ENCODE measurements at regions not wholly inside any gene's neighbourhood (a gene's known extent, or its start where the extent isn't known, plus 50 kb on each side); places are given as distances from the start of the nearest gene placed in this dataset.

DNA sequence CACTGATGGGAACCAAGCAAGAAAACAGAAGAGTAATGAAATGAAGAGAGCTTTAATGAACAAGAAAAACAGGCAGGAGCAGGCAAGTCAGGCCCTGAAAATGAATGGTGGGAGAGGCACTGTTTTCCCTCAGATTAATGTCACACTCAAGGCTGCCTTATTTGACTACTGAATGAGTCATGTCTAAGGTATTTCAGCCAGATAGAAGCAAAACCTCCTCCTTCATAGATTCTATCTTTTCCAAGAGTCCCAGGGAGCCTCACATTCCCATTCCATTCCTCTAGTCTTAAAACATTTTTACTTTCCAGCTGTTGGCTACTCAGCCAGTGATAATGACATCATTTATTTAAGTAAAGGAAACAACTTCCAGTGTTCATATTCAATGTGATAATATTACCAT is 228.4 kb upstream of the NRIP1 start:
- Histone ChIP-seq H3K9ac (ENCODE audit: low read depth, low read length) (no peak overlapping the region), H3K27me3 (ENCODE audit: control insufficient read depth, insufficient read depth, low read length) (no peaks in the 10 kb centered on the region), H3K4me3 (ENCODE audit: insufficient read depth, low read depth, low read length) (no peak overlapping the region), H2BK15ac (ENCODE audit: low read depth, low read length) (no peak overlapping the region), H3K14ac (replicated peaks; ENCODE audit: low read depth, low read length) (no peak overlapping the region), H2AFZ (replicated peaks; ENCODE audit: low read length, poor library complexity) (no peak overlapping the region), H3K56ac (ENCODE audit: extremely low read depth, insufficient read depth, low read length) (no peak overlapping the region), H3K79me1 (ENCODE audit: low read depth in 1 of 2, low read length in 2 of 2) (no peaks in the 10 kb centered on the region), H3K4me2 (ENCODE audit: low read depth, low read length) (no peak overlapping the region), H3K9me1 (ENCODE audit: insufficient read depth, low read length) (no peaks in the 10 kb centered on the region), H2BK20ac (ENCODE audit: low read depth, low read length) (no peak overlapping the region), H3K23ac (ENCODE audit: low read depth, low read length) (no peak overlapping the region), H3K4ac (ENCODE audit: low read depth, low read length) (no peak overlapping the region), H4K20me1 (ENCODE audit: insufficient read depth, low read length) (no peaks in the 10 kb centered on the region), H3K27ac (ENCODE audit: insufficient read depth, low read length) (no peak overlapping the region), H3K18ac (ENCODE audit: low read depth, low read length) (no peak overlapping the region), H3K4me1 (ENCODE audit: control insufficient read depth, insufficient read depth, low read length) (no peaks in the 10 kb centered on the region), H3K9me3 (ENCODE audit: control insufficient read depth, insufficient read depth, low read length) (no peaks in the 10 kb centered on the region), H4K8ac (ENCODE audit: low read depth in 2 of 2, low read length in 2 of 2) (no peak overlapping the region), H2AK5ac (ENCODE audit: low read depth, low read length) (no peak overlapping the region), H3K36me3 (ENCODE audit: control insufficient read depth, insufficient read depth, low read length) (no peaks in the 10 kb centered on the region), H2BK5ac (ENCODE audit: low read depth, low read length, poor library complexity, severe bottlenecking) (no peak overlapping the region), H2BK120ac (ENCODE audit: low read depth, low read length) (no peak overlapping the region), H4K91ac (ENCODE audit: insufficient read depth, low read depth, low read length) (no peak overlapping the region), H4K5ac (ENCODE audit: low read depth, low read length) (no peak overlapping the region), H2AK9ac (replicated peaks; ENCODE audit: low read depth, low read length, poor library complexity) (no peak overlapping the region)
- CTCF ChIA-PET: no interaction called here
- intact Hi-C loops (cut with micrococcal nuclease): no loop called here
- BruUV-seq (replicated peaks): no TSS peak
- in situ Hi-C loops (cut with MboI; ENCODE audit: low sequenced_read_pairs): no loop called here
- ATAC-seq (ENCODE audit: low read depth) (peak; percentile 90), DNase-seq (peak; percentile 82)
- POLR2A ChIA-PET (ENCODE audit: unreplicated experiment): no interaction called here
- TF ChIP-seq USF2 (IDR thresholded peaks at IDR 0.05; ENCODE audit: low read depth, low read length) (no peak), FOS (IDR thresholded peaks at IDR 0.05; ENCODE audit: low read depth, low read length) (no peak), CHD1 (IDR thresholded peaks at IDR 0.05; ENCODE audit: low read depth, low read length) (no peak), RCOR1 (IDR thresholded peaks at IDR 0.05; ENCODE audit: insufficient replicate concordance, low read length) (no peak), MAZ (IDR thresholded peaks at IDR 0.05; ENCODE audit: borderline replicate concordance, low read depth, low read length) (no peak), RAD21 (IDR thresholded peaks at IDR 0.05; ENCODE audit: low read length) (no peak), RFX5 (IDR thresholded peaks at IDR 0.05; ENCODE audit: low read depth, low read length) (no peak), POLR2A (IDR thresholded peaks at IDR 0.05; ENCODE audit: low read depth, low read length) (no peak), BHLHE40 (IDR thresholded peaks at IDR 0.05; ENCODE audit: low read depth, low read length) (no peak), CEBPB (IDR thresholded peaks at IDR 0.05; ENCODE audit: low read depth, low read length) (no peak), NFE2L2 (IDR thresholded peaks at IDR 0.05; ENCODE audit: low read depth, low read length) (no peak), SMC3 (IDR thresholded peaks at IDR 0.05; ENCODE audit: low read depth, low read length) (no peak), ELK1 (IDR thresholded peaks at IDR 0.05; ENCODE audit: borderline replicate concordance, low read depth, low read length) (no peak), MAFK (IDR thresholded peaks at IDR 0.05; ENCODE audit: low read depth, low read length) (no peak), MXI1 (IDR thresholded peaks at IDR 0.05; ENCODE audit: borderline replicate concordance, low read depth, low read length) (no peak)
- TF ChIP-seq, protein P1, sequence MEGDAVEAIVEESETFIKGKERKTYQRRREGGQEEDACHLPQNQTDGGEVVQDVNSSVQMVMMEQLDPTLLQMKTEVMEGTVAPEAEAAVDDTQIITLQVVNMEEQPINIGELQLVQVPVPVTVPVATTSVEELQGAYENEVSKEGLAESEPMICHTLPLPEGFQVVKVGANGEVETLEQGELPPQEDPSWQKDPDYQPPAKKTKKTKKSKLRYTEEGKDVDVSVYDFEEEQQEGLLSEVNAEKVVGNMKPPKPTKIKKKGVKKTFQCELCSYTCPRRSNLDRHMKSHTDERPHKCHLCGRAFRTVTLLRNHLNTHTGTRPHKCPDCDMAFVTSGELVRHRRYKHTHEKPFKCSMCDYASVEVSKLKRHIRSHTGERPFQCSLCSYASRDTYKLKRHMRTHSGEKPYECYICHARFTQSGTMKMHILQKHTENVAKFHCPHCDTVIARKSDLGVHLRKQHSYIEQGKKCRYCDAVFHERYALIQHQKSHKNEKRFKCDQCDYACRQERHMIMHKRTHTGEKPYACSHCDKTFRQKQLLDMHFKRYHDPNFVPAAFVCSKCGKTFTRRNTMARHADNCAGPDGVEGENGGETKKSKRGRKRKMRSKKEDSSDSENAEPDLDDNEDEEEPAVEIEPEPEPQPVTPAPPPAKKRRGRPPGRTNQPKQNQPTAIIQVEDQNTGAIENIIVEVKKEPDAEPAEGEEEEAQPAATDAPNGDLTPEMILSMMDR (conservative IDR thresholded peaks at IDR 0.05; ENCODE audit: low read depth, low read length): no peak
- dilution Hi-C loops (cut with HindIII; ENCODE audit: low sequenced_read_pairs, unreplicated experiment): no loop called here

Data from IMR-90 (cell line).